Transverse colon (tissue), 4 donors: ENCODE measurements at regions not wholly inside any gene's neighbourhood (a gene's known extent, or its start where the extent isn't known, plus 50 kb on each side); places are given as distances from the start of the nearest gene placed in this dataset.

ENCODE experiments used
- CTCF ChIP-seq, 5 experiments: fragments of 200-600 bp in 3 of 5; fragments of 450-650 bp in 2 of 5; sonication (generic) in 3 of 5; IDR thresholded peaks; 1 replicate in 2 of 5; 2 replicates in 3 of 5; pipeline ENCODE4 v1.5.1; 2016 to 2017; ENCODE audit warnings: antibody characterized with exemption in 5 of 5, inconsistent platforms in 3 of 5, mild to moderate bottlenecking in 2 of 5, moderate library complexity in 1 of 5
- EP300 ChIP-seq: sonication (generic); formaldehyde crosslinking; IDR thresholded peaks from one replicate; pipeline ENCODE4 v1.6.1; 2017; ENCODE audit warnings: antibody characterized with exemption, low read depth
- POLR2A ChIP-seq: fragments of 450-650 bp; IDR thresholded peaks from one replicate; pipeline ENCODE4 v1.6.1; 2016; ENCODE audit warnings: antibody characterized with exemption, mild to moderate bottlenecking, moderate library complexity
- POLR2AphosphoS5 ChIP-seq, 3 donors: sonication (generic); formaldehyde crosslinking; IDR thresholded peaks; one replicate each; pipeline ENCODE4 v1.6.1; 2016; ENCODE audit warnings: antibody characterized with exemption in 3 of 3

DNA sequence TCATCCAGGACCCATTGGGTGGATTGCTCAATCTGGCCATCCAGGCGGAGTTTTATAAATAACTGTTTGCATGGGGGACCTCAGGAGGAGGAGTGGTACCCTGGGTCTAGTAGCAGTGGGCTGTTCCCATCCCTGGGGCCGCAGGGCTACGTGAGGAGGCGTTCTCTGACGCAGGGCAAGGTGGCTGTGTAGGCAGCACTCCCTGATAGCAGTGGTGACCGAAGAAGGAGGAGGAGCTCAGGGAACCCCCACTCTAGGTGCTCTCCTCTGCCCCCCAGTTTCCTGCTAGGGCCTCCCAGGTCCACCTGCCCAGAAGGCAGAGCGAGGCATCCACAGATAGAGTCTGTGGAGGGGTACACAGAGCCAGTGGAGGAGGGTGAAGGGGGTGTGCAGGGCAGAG lies 64.1 kb downstream of the CCNE1 start:
- TF ChIP-seq CTCF (IDR thresholded peaks at IDR 0.05) (no peak), EP300 (no peak), POLR2A (no peak), POLR2AphosphoS5 (IDR thresholded peaks at IDR 0.05) (no peak)
